A549 (cell line): ENCODE measurements at regions not wholly inside any gene's neighbourhood (a gene's known extent, or its start where the extent isn't known, plus 50 kb on each side); places are given as distances from the start of the nearest gene placed in this dataset.

ENCODE experiments used
- ATAC-seq, 2 experiments: fragments of 200-7000 bp in 1 of 2; fragments of >200 bp in 1 of 2; cut with Nextera tagmentation in 1 of 2; cut with Tn5 transposase in 1 of 2; 3 replicates each; pipeline versions ENCODE4 v1.8.0 to v1.9.1; 2018 to 2020; ENCODE audit warnings: mild to moderate bottlenecking in 1 of 2, moderate library complexity in 1 of 2
- CTCF ChIA-PET: fragments of 300-600 bp; sonication (Branson Sonifier 250); formaldehyde crosslinking; extraction: SDS; loops from one replicate; lab custom pipeline; 2021; ENCODE audit warnings: antibody characterized with exemption, inconsistent platforms; lab: Yijun Ruan, JAX
- POLR2A ChIA-PET: fragments of 350-600 bp; formaldehyde crosslinking; extraction: SDS; loops from one replicate; lab custom pipeline; 2021; ENCODE audit warnings: antibody characterized with exemption, inconsistent platforms; lab: Yijun Ruan, JAX
- DNase-seq, 2 experiments: peaks; one replicate each; pipeline versions ENCODE4 v3.0.0 to v3.0.0-alpha.2; 2011 to 2016; ENCODE audit warnings: low read depth in 1 of 2, low spot score in 1 of 2
- FAIRE-seq: peaks from 2 replicates; lab custom pipeline; 2011; peaks lifted over from hg19 to GRCh38; lab: Jason Lieb, UNC
- H3K27ac ChIP-seq, 2 experiments: fragments of >200 bp; sonication (Bioruptor Twin); formaldehyde crosslinking; 3 replicates each; pipeline ENCODE4 v1.5.1; 2016 to 2017
- H3K4me1 ChIP-seq: fragments of >200 bp; sonication (Bioruptor Twin); formaldehyde crosslinking; 3 replicates; pipeline ENCODE4 v1.6.1; 2016
- H3K4me2 ChIP-seq: fragments of >200 bp; sonication (Bioruptor Twin); formaldehyde crosslinking; 3 replicates; pipeline ENCODE4 v1.6.1; 2016
- H3K4me3 ChIP-seq: fragments of >200 bp; sonication (Bioruptor Twin); formaldehyde crosslinking; 3 replicates; pipeline ENCODE4 v1.5.1; 2016
- H3K9me3 ChIP-seq: fragments of >200 bp; sonication (Bioruptor Twin); formaldehyde crosslinking; 3 replicates; pipeline ENCODE4 v1.6.1; 2016
- CBX2 ChIP-seq: fragments of 200-600 bp; sonication (generic); IDR thresholded peaks from 2 replicates; pipeline ENCODE4 v1.6.1; 2016; ENCODE audit warnings: low read depth, mild to moderate bottlenecking, borderline replicate concordance
- CTCF ChIP-seq: fragments of >200 bp; sonication (Bioruptor Twin); formaldehyde crosslinking; IDR thresholded peaks from 3 replicates; pipeline ENCODE4 v1.5.1; 2016
- ELK1 ChIP-seq: fragments of 150-350 bp; IDR thresholded peaks from 2 replicates; pipeline ENCODE4 v1.6.1; 2014; ENCODE audit warnings: low read depth, mild to moderate bottlenecking, low read length
- ESRRA ChIP-seq: fragments of 150-350 bp; IDR thresholded peaks from 2 replicates; pipeline ENCODE4 v1.6.1; 2014; ENCODE audit warnings: mild to moderate bottlenecking, low read length, borderline replicate concordance
- FOSB ChIP-seq: fragments of 250-450 bp; sonication (Bioruptor Pico); IDR thresholded peaks from 2 replicates; pipeline ENCODE4 v1.5.0; 2020; ENCODE audit warnings: mild to moderate bottlenecking, moderate library complexity
- FOXS1 ChIP-seq: fragments of 250-450 bp; sonication (Bioruptor Pico); IDR thresholded peaks from 2 replicates; pipeline ENCODE4 v1.5.0; 2020; ENCODE audit warnings: mild to moderate bottlenecking, moderate library complexity
- HEYL ChIP-seq: fragments of 250-450 bp; sonication (Bioruptor Pico); IDR thresholded peaks from 2 replicates; pipeline ENCODE4 v1.8.0; 2021; ENCODE audit warnings: mild to moderate bottlenecking, moderate library complexity
- HMGXB4 ChIP-seq: fragments of 250-450 bp; sonication (Bioruptor Pico); IDR thresholded peaks from 2 replicates; pipeline ENCODE4 v1.5.0; 2021; ENCODE audit warnings: mild to moderate bottlenecking, moderate library complexity, borderline replicate concordance
- HOXA7 ChIP-seq: fragments of 250-450 bp; sonication (Bioruptor Pico); IDR thresholded peaks from 2 replicates; pipeline ENCODE4 v1.5.0; 2020; ENCODE audit warnings: mild to moderate bottlenecking, moderate library complexity
- KDM5A ChIP-seq: fragments of 200-600 bp; sonication (generic); IDR thresholded peaks from 2 replicates; pipeline ENCODE4 v1.6.1; 2016; ENCODE audit warnings: antibody characterized with exemption, mild to moderate bottlenecking
- MAX ChIP-seq: IDR thresholded peaks from 2 replicates; pipeline ENCODE4 v1.6.1; 2012
- MYC ChIP-seq: IDR thresholded peaks from 2 replicates; pipeline ENCODE4 v1.6.1; 2012; ENCODE audit warnings: mild to moderate bottlenecking, inconsistent platforms, low read length, improper control_type of control experiment, borderline replicate concordance
- NFE2L2 ChIP-seq: fragments of 150-350 bp; conservative IDR thresholded peaks from 2 replicates; pipeline ENCODE4 v1.6.1; 2014; ENCODE audit warnings: low read length
- NR3C1 ChIP-seq: fragments of >200 bp; sonication (Bioruptor Twin); formaldehyde crosslinking; IDR thresholded peaks from 3 replicates; pipeline ENCODE4 v1.6.1; 2017
- RAD21 ChIP-seq, 2 experiments: fragments of >200 bp in 1 of 2; sonication (Bioruptor Twin) in 1 of 2; formaldehyde crosslinking in 1 of 2; IDR thresholded peaks in 1 of 2; conservative IDR thresholded peaks in 1 of 2; 2 replicates in 1 of 2; 3 replicates in 1 of 2; pipeline ENCODE4 v1.6.1; 2012 to 2018; ENCODE audit warnings: inconsistent platforms in 1 of 2
- REST ChIP-seq: fragments of 200-600 bp; sonication (generic); IDR thresholded peaks from 2 replicates; pipeline ENCODE4 v1.6.1; 2016; ENCODE audit warnings: antibody characterized with exemption, mild to moderate bottlenecking, moderate library complexity
- SREBF2 ChIP-seq: fragments of 450-650 bp; IDR thresholded peaks from 2 replicates; pipeline ENCODE4 v1.6.1; 2014; ENCODE audit warnings: mild to moderate bottlenecking, moderate library complexity
- TP53 ChIP-seq: fragments of 250-450 bp; sonication (Bioruptor Pico); IDR thresholded peaks from 2 replicates; pipeline ENCODE4 v1.5.0; 2021; ENCODE audit warnings: mild to moderate bottlenecking, moderate library complexity
- ZNF302 ChIP-seq: fragments of 250-450 bp; sonication (Bioruptor Pico); IDR thresholded peaks from 2 replicates; pipeline ENCODE4 v1.9.0; 2021; ENCODE audit warnings: inconsistent platforms, mild to moderate bottlenecking, moderate library complexity
- WGBS: methylation state at CpG from one replicate; pipeline ENCODE4 v1.1.6; 2017; ENCODE audit errors: missing lambda C conversion rate; 5-methylcytosine and 5-hydroxymethylcytosine counted together

GRCh38 chr3:159928071-159928491, 60.6 kb upstream of the IL12A start:
- peaks cover 25% of the 10 kb centered on the region for H3K4me1 ChIP-seq
- ChIA-PET CTCF (interaction anchor here (1.2 to 7.2 kb wide), 6 partner anchors 10 to 73 kb away, joined by 3 to 48 read pairs (median 4); partner anchors contain the start of gene IL12A), POLR2A (no interaction called here)
- no peak for TF ChIP-seq CBX2
- TF ChIP-seq REST, result no peak
- TF ChIP-seq ELK1, result no peak
- no peak for TF ChIP-seq HMGXB4
- TF ChIP-seq MYC, result no peak
- TF ChIP-seq SREBF2, result no peak
- TF ChIP-seq ZNF302 (CRISPR knock-in tag), result no peak
- TF ChIP-seq FOXS1, result no peak
- TF ChIP-seq FOSB (CRISPR knock-in tag), result no peak
- TF ChIP-seq NFE2L2, result no peak
- no peak for TF ChIP-seq CTCF
- no peak for TF ChIP-seq ESRRA
- no peak for TF ChIP-seq NR3C1
- no peak for TF ChIP-seq HEYL (CRISPR knock-in tag)
- TF ChIP-seq KDM5A, result no peak
- no peak for TF ChIP-seq HOXA7
- TF ChIP-seq RAD21 (conservative IDR thresholded peaks at IDR 0.05 in 1 of 2, IDR thresholded peaks at IDR 0.05 in 1 of 2), result no peak
- TF ChIP-seq TP53 (CRISPR knock-in tag), result no peak
- TF ChIP-seq MAX, result no peak
- peak overlapping the region; percentile 70 to 82 for H3K27ac ChIP-seq
- ATAC-seq, result peak; percentile 43 to 55
- DNase-seq, result peak; percentile 10 to 21
- H3K4me2 ChIP-seq, result peak overlapping the region; percentile 50
- 86% methylated on average over 2 of the region's 2 CpGs for WGBS
- no peak for FAIRE-seq
- H3K4me3 ChIP-seq, result no peak overlapping the region
- H3K9me3 ChIP-seq, result 0 out of 3 replicates have a peak, but pooled peaks cover 3% of the 10 kb centered on the region
